HuH-7.5 (cell line): ENCODE measurements at regions not wholly inside any gene's neighbourhood (a gene's known extent, or its start where the extent isn't known, plus 50 kb on each side); places are given as distances from the start of the nearest gene placed in this dataset.

Experiments used
- DNase-seq: peaks from one replicate; pipeline ENCODE4 v3.0.0; 2011; ENCODE audit warnings: low spot score

DNA sequence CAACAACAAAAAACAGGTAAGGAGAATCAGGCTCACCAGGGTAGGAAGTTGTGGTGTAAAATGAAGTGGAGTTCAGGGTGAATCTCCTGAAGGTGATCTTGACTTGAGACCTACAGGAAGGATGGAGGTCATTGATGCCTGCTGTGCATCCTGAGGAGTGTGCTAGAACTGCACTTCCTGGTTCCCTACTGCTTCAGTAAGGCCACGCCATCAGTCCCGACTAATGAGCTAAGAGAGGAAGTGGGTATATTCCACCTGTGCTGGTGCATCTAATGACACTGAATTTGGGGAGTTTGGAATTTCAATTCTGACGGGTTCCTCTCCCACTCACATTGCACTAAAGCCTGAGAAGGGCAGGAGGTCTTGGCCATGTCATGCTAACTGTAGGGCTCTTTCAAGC is 349.3 kb upstream of the SLC14A2 start:
- DNase-seq: no peak

- no peak for DNase-seq
These were observed 347.7 kb upstream of the SLC14A2 start for GRCh38 chr18:45267622-45268021.

DNA sequence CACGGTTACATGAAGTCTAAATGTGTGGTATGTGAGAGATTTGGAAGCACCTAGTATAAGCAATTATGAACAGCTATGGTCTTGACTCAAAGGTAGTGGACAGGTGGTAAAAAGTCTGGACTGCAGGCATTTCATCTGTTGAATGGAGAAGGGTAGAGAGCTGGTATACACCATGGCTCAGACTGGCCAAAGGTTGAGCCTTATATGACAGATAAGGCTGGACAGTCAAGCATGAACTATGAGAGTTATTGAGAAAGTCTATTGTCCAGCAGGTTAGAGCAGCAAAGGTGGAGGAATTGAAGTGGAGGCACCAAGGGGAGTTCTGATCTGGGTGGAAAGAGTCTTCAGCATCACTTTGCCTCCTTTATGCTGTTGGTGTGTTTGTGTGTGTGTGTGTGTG is 346.7 kb upstream of the SLC14A2 start:
- no peak for DNase-seq

DNA sequence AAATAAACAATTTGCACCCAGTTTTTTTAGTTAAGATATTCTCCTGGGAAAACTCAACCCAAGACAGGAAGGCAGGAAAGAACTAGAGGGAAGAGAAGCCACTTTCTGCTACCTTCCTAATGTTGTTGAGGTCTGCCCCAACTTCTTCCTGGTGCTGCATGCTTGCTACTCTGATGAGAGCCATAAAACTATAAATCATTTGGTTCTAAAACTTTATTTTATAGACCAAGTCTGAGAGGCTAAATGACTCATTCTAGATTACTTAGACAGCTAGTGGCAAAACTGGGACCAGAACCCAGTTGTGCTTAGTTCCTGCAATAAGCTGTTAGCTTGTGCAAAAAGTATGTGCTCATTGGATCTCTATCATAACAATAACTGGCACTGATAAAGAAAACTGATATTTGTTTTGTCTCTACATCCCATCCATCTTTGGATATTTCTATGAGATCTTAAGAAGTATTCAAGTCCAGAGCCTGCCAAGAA is 344.9 kb upstream of the SLC14A2 start:
- no peak for DNase-seq

- no peak for DNase-seq
These were observed 341.2 kb upstream of the SLC14A2 start for GRCh38 chr18:45274026-45274425.

GRCh38 chr18:45275367-45276113 is 339.7 kb upstream of the SLC14A2 start:
- no peak for DNase-seq

- DNase-seq: no peak
These were observed 338.4 kb upstream of the SLC14A2 start for GRCh38 chr18:45276878-45277277.

- no peak for DNase-seq
These were observed 337.4 kb upstream of the SLC14A2 start for GRCh38 chr18:45277908-45278307.

DNA sequence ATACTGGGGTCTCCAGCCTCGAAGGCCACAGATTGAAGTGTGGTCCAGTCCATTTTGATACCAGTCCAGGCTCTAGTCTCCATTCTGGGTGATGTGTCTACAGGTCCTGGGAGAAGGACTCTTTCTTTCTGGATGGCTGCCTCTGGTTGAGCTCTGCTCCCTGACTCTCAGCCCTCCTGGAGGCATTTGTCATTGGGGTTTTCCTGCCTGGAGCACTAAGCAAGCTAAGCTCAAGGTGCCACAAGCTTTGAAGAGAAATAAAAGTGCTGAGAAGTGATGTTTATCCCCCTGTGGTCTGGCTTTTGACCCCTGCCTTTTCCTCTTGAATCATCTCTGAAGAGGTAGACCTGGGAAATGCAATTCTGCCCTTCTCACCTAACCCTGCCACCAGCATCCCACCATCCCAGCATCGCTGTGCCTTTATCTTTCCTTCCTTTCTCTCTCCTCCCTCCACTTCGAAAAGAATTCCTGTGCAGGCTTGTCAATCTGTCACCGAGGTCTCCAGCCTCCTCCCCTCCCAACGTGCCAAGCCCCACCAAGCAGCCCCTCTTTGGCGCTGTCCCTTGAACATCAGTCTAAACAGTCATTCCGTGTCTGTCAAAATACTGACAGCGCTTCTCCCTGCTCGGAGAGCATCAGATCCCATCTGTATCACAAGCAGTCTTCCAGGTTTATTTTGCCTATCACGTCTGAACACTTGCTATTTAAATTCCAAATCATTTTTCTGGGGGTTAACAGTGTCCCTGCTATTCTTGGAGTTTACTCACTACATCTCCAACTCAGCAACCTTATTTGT is 334.6 kb upstream of the SLC14A2 start:
- DNase-seq: no peak

- DNase-seq: peak; percentile 8
These were observed 333.0 kb upstream of the SLC14A2 start for GRCh38 chr18:45282101-45282812.

DNA sequence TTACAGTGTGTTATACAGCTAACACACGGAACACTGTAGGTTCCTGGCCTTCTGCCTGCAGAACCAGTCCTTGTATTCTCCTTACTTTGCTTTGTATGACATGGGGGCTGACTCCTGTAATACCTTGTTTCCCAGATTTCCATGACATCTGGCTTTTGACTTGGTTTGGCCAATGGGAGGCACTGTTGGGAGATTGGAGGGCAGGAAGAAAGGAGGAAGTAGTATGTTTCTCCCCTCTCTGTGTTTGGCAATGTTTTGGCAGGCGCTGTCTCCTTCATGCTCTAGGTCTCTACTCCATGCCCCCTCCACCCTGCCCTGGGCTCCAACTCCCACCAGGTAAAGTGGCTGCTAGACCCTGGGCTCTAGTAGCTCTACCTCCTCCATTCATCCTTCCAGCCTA is 331.1 kb upstream of the SLC14A2 start:
- DNase-seq: no peak

GRCh38 chr18:45284851-45285250 is 330.4 kb upstream of the SLC14A2 start:
- DNase-seq: no peak

GRCh38 chr18:45285251-45285650 is 330.0 kb upstream of the SLC14A2 start:
- DNase-seq: no peak

- no peak for DNase-seq
These were observed 328.8 kb upstream of the SLC14A2 start for GRCh38 chr18:45286431-45286830.

GRCh38 chr18:45287531-45287930 is 327.7 kb upstream of the SLC14A2 start:
- DNase-seq: no peak

- no peak for DNase-seq
These were observed 324.9 kb upstream of the SLC14A2 start for GRCh38 chr18:45290364-45290763.

GRCh38 chr18:45291621-45292615 is 323.4 kb upstream of the SLC14A2 start:
- DNase-seq: no peak

DNA sequence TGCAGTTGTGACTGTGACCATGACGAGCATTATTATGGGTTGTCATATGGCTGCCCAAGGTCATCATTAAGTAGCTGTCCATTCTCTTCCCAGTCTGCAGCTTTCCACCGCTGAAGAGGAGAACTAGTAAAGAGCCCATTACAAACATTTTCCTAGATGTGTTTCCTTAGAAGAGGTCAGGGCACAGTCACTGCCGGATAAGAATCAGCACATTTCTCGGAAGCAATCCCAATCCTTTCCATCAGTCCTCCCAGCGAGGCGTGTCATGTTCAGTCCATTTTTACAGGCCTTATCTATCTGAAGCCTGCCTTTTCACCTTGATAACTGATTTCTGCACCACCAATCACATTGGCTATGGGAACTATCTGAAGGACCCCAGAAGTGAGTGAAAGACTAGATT is 319.9 kb upstream of the SLC14A2 start:
- no peak for DNase-seq

- no peak for DNase-seq
These were observed 316.3 kb upstream of the SLC14A2 start for GRCh38 chr18:45298986-45299385.

DNA sequence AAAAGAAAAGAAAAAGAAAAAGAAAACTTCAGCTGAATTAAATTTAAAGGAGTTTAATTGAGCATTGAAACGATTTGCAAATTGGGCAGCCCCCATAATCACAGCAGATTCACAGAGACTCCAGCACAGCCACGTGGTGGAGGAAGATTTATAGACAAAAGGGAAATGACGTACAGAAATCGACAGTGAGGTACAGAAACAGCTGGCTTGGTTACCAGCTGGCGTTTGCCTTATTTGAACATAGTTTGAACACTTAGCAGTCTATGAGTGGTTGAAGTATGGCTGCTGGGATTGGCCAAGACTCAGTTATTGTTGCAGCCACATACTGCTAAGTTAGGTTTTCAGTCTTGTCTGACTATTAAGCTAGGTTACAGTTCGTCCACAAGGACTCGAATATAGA is 312.2 kb upstream of the SLC14A2 start:
- DNase-seq: no peak

- no peak for DNase-seq
These were observed 310.7 kb upstream of the SLC14A2 start for GRCh38 chr18:45304558-45304957.
